Fibroblast of lung (primary cell): ENCODE measurements at regions not wholly inside any gene's neighbourhood (a gene's known extent, or its start where the extent isn't known, plus 50 kb on each side); places are given as distances from the start of the nearest gene placed in this dataset.

Source experiments
- CTCF ChIP-seq, 2 donors: IDR thresholded peaks in 1 of 2; conservative IDR thresholded peaks in 1 of 2; 1 replicate in 1 of 2; 2 replicates in 1 of 2; pipeline ENCODE4 v1.5.1; 2011 to 2012; ENCODE audit warnings: low read length in 2 of 2, control low read depth in 1 of 2, inconsistent platforms in 1 of 2, low read depth in 1 of 2, mild to moderate bottlenecking in 1 of 2
- EZH2 ChIP-seq: IDR thresholded peaks from 2 replicates; pipeline ENCODE4 v1.5.1; 2012; ENCODE audit warnings: low read length, control low read depth, mild to moderate bottlenecking; ENCODE audit errors: missing control alignments

GRCh38 chr6:103855750-103856149, 1004.0 kb downstream of the HACE1 start:
- TF ChIP-seq CTCF (conservative IDR thresholded peaks at IDR 0.05 in 1 of 2, IDR thresholded peaks at IDR 0.05 in 1 of 2; ENCODE audit: low read depth in 1 of 2, low read length in 2 of 2) (no peak), EZH2 (no peak)
